Erythroblast (primary cell): ENCODE measurements at regions not wholly inside any gene's neighbourhood (a gene's known extent, or its start where the extent isn't known, plus 50 kb on each side); places are given as distances from the start of the nearest gene placed in this dataset.
"Not testable (repeated sequence)": the region's sequence is repeated elsewhere in the genome, so short reads cannot be mapped to it uniquely, and the experiment has no call there.

ENCODE experiments used
- DNase-seq, 2 experiments: peaks; one replicate each; lab custom pipeline; 2025; lab: John Stamatoyannopoulos, UW
- GATA1 ChIP-seq: IDR thresholded peaks from 2 replicates; pipeline ENCODE4 v1.6.1; 2011; ENCODE audit warnings: low read depth, mild to moderate bottlenecking, control low read depth, low read length, moderate library complexity
- POLR2A ChIP-seq: IDR thresholded peaks from 2 replicates; pipeline ENCODE4 v1.6.1; 2011; ENCODE audit warnings: mild to moderate bottlenecking, low read length

DNA sequence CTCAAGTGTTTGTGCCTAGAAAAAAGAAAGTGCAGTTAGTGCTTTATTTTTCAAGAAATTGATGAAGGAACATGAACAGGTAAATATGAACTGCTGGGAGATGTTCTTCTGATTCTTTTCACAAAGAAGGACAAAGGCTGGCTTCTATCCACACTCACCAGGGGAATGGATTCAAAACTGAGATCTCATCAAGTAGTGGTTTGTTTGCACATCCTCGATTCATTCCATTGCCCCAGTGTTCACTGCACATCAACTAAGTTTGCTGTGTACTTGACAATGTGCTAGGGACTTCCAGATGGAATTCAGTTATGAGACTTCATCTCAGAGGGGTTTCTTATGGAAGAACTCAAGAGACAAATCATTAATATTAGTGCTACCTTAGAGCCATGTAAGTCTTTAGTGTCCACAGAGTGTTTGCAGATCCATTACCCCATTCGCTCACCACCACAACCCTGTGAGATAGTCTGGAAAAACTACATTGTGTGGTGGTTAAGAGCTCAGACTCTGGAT lies 332.9 kb upstream of the PPP2R3A start:
- no peak for DNase-seq
- TF ChIP-seq GATA1: no peak
- no peak for TF ChIP-seq POLR2A

DNA sequence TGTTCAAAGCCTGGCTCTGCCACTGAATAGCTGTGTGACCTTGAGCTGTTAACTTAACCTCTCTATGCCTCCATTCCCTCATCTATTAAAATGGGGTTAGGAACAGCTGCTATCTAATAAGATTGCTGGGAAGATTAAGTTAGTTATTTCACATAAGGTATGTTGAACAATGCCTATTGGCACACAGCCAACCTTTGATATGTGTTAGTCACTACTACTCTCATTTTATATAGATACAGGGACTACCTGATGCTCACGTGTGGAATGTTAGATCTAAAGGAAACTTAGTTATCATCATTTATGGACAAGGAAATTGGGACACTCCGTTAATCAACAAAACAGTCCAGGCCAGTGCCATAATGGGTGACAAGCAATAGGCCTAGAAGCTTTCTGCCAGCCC lies 332.4 kb upstream of the PPP2R3A start:
- no peak for DNase-seq
- TF ChIP-seq GATA1 (no peak), POLR2A (no peak)

DNA sequence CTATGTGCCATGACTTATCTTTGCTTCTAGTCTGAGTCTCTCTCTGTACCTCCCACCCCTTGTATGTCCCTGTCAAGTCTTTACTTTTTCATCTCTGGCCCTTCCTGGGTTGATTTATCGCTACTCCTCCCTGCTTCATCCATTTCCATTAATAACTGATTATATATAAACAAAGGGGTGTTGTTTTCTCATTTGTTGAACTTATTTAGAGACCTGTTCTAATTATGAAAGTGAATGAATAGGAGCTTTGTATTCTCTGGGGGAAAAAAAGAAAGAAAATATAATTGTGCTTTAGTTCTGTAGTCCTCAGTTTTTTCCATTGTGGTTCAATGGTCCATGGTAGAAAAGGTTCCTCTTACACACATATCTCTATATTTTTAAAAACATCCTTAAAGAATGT lies 328.9 kb upstream of the PPP2R3A start:
- TF ChIP-seq POLR2A (no peak), GATA1 (no peak)
- no peak for DNase-seq

DNA sequence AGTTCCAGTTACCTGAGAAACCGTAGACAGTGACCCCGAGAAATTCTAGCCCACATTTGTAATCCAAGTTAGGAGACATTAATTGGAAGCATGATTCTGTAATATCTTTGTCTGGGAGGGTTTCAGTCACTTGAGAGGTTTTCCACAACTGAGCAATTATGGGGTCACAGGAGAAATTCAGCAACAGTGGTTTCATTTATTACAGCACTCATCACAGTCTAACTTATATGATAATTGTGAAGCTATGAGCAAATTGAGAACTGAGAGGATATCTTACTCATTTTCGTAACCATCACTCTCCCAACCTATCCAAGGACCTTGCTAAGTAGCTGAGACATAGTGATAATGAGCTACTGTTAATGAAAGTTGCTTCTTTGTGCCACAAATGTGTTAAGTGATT lies 328.5 kb upstream of the PPP2R3A start:
- DNase-seq: no peak
- TF ChIP-seq GATA1 (no peak), POLR2A (no peak)

DNA sequence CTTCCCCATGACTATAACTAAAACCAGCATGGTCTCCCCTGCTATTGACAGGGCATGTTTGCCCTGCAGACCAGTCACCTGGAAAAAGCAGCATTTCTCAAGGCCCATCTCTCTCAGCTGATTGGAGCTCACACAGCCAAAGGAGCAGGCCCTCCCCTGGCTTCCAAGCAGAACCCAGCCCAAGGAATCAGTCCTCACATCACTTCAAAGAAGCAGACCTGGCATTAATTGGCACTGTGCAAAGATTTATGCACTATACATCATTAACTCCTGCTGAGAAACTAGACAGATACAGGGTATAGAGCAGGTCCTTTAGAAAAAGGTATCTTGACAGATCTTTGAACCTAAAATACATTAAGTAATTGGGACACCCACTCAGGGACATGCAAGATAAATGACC lies 323.8 kb upstream of the PPP2R3A start:
- TF ChIP-seq GATA1 (no peak), POLR2A (no peak)
- DNase-seq: no peak

DNA sequence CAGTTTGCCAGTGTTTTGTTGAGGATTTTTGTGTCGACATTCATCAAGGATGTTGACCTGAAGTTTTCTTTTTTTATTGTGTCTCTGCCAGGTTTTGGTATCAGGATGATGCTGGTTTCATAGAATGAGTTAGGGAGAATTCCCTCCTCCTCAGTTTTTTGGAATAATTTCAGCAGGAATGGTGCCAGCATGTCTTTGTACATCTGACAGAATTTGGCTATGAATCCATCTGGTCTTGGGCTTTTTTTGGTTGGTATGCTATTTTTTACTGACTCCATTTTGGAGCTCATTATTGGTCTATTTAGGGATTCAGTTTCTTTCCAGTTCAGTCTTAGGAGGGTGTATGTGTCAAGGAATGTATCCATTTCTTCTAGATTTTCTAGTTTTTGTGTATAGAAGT lies 320.0 kb upstream of the PPP2R3A start:
- TF ChIP-seq POLR2A: no peak
- no peak for TF ChIP-seq GATA1
- no peak for DNase-seq

DNA sequence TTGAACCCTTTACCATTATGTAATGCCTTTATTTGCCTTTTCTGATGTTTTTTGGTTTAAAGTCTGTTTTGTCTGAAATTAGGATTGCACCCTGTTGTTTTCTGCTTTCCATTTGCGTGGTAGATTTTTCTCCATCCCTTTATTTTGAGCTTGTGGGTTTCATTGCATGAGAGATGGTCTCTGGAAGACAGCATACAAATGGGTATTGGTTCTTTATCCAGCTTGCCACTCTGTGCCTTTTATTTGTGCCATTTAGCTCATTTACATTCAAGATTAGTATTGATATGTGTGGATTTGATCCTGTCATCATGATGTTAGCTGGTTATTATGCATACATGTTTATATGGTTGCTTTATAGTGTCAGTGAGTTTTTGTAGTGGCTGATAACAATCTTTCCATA lies 318.7 kb upstream of the PPP2R3A start:
- TF ChIP-seq GATA1 (no peak), POLR2A (no peak)
- no peak for DNase-seq

DNA sequence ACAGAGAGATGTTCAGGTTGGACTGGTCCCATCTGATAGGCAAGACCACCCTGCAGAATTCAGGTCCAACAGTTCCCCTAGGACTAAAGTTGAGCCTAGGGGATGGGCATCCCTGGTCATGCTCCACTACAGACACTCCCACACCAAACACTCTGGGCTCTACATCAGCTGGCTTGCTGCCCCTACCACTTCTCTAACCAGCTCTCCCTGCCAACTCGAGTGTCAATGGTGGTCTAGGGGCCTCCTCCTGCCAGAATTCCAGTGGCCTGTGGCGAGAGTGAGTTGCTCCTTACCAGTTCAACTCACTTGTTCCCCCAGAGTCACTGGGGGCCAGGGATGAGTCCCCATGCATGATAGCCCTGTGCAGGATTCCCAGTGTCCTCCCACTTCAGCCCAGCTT lies 316.2 kb upstream of the PPP2R3A start:
- TF ChIP-seq GATA1: no peak
- TF ChIP-seq POLR2A: no peak
- DNase-seq: no peak

DNA sequence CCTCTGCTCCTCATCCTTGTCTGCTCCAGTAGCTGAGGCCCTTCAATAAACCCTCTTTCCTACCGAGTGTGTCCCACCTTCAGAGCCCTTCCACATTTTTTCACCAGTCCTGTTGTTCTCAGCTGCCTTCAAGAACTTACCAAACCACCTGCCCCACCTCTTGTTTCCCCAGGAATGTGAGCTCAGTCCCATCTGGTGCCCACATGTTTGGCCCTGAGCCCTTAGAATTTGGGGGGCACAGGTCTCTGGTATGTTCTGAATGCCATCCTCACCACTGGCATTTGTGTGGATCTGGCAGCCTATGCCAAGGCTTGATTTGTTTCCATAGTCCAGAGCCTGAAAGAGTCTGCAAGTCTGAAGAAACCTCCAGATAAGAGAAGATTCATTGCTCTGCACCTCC lies 315.2 kb upstream of the PPP2R3A start:
- DNase-seq: no peak
- TF ChIP-seq GATA1 (no peak), POLR2A (no peak)

DNA sequence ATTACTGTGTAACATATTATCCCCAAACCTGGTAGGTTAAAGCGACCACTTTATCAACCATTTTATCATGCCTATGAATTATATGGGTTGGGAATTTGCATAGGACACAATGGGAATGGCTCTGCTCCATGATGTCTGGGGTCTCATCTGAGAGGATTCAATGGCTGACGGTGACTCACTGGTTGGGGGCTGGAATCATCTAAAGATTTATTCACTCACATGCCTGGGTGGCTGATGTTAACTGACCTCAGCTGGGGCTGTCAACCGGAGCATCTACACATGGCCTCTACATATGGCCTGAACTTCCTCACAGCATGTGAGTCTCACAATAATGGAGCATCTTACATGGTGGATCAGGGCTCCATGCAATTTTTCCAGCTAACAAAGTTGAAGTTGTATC lies 313.1 kb upstream of the PPP2R3A start:
- TF ChIP-seq GATA1: no peak
- no peak for TF ChIP-seq POLR2A
- no peak for DNase-seq

DNA sequence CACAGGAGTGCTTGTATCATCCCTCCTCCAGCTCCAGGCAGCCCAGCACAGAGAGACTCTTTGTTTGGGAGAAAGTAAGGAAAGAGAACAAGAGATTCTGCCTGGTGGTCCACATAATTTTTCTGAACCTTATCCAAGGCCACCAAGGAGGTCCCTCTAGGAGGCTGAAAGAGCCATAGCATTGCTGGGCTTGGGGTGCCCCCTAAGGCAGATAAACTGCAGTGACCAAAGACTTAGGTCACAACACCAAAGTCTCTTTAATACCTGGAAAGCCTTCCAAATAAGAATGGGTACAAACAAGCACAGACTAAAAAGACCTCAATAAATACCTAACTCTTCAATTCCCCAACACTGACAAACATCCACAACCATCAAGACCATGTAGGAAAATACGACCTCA lies 310.2 kb upstream of the PPP2R3A start:
- DNase-seq: no peak
- no peak for TF ChIP-seq GATA1

DNA sequence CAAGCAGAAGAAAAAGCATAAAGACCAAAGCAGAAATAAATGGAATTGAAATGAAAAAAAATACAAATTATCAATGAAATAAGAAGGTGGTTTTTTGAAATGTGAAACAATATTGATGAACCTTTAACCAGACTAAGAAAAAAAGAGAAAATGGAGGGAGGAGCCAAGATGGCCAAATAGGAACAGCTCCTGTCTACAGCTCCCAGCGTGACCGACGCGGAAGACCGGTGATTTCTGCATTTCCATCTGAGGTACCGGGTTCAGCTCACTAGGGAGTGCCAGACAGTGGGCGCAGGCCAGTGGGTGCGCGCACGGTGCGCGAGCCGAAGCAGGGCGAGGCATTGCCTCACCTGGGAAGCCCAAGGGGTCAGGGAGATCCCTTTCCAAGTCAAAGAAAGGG lies 307.1 kb upstream of the PPP2R3A start:
- DNase-seq: not testable (repeated sequence)

DNA sequence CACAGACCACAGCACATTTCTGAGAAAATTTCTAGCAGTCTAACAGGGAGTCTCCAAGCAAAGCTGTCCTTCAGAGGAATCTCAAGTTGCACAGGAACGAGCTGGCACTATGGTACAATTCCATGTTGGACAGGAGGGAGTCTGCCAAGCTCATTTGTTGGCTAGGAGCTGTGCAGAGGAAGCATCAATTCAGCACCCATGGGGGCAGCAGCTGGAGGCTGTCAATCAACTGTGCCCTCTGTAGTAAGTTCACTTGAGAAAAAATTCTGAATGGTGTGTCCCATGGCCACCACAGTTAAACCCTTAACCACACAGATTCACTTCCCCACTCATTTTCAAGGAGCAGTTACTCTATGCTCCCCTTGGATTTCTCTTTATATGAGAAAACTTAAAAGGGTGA lies 298.5 kb upstream of the PPP2R3A start:
- no peak for DNase-seq
- TF ChIP-seq POLR2A: no peak
- TF ChIP-seq GATA1: no peak

DNA sequence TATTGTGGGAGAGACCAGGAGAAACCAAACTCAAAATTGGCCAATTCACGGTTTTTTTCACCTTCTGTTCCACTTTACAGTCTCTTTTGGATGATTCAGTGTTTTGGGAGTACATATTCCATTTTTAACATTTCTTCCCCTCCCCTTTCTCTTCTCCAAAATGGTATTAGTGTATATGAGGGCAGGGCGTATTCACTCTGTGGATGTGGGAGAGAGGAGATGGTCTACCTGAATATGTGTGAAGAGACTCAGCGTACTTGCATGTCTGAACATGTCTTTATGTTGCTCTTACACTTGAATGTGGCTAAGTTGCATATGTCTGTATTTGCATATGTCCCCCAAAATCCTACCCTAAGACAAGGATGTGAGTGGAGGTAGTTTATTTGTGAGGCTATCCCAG lies 291.0 kb upstream of the PPP2R3A start:
- no peak for DNase-seq
- TF ChIP-seq GATA1 (no peak), POLR2A (no peak)

DNA sequence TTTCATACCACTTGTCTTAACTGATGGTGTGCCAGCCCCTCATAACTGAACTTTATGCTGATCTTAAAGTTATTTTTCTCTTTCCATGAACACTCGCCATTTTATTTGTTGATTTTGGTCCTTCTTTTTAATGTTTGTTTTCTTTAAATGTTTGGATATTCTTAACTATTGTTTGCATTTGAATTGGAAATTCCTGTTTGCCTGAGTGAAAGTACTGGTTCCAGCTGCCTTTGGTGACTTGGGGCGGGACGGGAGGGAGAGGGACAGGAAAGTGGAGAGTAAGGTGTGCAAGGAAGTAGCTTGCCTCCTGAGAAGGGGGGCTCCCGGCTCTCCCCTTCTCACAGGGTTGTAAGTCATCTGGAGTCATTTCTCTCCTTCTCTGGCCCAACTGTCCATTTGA lies 287.1 kb upstream of the PPP2R3A start:
- TF ChIP-seq POLR2A (no peak), GATA1 (no peak)
- no peak for DNase-seq

DNA sequence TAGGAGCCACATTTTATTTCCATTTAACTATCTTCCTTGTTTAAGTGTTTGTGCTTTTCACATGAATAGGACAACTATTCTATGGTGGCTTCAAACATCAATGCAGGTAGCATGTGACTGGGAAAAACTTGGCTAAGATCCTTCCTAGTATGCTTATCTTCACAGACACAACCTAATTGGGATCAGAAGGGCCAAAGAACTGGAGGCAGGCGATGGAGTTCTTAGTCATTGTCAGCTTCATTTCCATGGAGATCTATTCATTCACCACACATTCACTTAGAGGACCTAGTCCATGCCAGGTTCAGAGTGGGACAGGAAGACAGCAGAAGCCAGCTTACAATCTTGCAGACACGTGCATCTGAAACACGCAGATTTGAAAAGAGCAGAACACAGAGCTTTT lies 277.5 kb upstream of the PPP2R3A start:
- TF ChIP-seq POLR2A: no peak
- TF ChIP-seq GATA1: no peak
- DNase-seq: no peak
